Fibroblast of mammary gland (primary cell): ENCODE measurements at regions not wholly inside any gene's neighbourhood (a gene's known extent, or its start where the extent isn't known, plus 50 kb on each side); places are given as distances from the start of the nearest gene placed in this dataset.

Experiments used
- DNase-seq: peaks from one replicate; pipeline ENCODE4 v3.0.0-alpha.2; 2010; ENCODE audit warnings: low read depth
- H3K4me3 ChIP-seq: 2 replicates; pipeline ENCODE4 v1.5.1; 2011; ENCODE audit warnings: low read depth, mild to moderate bottlenecking, low read length, moderate library complexity; ENCODE audit not compliant: control insufficient read depth
- CTCF ChIP-seq: conservative IDR thresholded peaks from 2 replicates; pipeline ENCODE4 v1.5.1; 2011; ENCODE audit warnings: low read depth, low read length, inconsistent platforms; ENCODE audit not compliant: control insufficient read depth, insufficient read depth

DNA sequence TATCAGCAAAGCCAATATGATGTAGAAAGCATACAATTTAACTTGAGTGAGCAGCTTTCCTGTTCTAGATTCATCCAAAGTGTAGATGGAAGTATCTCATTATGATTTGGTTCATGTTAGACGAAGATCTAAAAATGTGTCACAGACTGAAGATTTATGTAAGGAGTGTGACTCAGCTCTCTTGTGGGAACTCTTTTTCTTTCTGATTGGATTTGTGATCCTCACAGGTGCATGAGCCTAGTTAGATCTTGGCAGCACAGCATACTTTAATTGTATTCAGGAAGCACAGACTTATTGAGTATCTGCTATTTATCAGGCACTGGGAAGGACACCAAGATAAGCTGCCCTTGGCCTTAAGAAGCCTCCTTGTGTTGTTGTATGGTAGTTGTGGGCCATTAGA is 147.1 kb downstream of the C11orf91 start:
- DNase-seq, result peak; percentile 16

GRCh38 chr11:33552756-33553155 is 147.9 kb downstream of the C11orf91 start:
- no peak overlapping the region for H3K4me3 ChIP-seq
- DNase-seq, result no peak
- TF ChIP-seq CTCF, result no peak

More for the DNA sequence above, 147.1 kb downstream of the C11orf91 start:
- no peak overlapping the region for H3K4me3 ChIP-seq
- TF ChIP-seq CTCF, result no peak

DNA sequence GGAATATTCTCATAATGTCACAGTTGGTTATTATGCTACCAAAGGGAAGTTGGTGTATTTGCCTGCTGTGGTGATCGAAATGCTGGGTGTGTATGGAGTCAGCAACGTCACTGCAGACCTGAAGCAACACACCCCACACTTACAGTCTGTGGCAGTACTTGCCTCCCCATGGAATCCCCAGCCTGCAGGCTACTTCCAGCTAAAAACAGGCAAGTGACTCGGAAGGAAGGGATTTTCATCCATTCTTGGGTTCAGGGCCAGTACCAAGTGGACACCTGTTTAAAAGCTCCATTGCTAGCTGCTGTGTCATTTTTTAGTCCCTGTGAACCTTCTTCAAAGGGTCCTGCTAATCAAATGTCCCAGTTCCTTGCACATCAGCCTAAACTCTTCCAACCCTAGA is 149.6 kb downstream of the C11orf91 start:
- no peak for DNase-seq
- no peak overlapping the region for H3K4me3 ChIP-seq
- TF ChIP-seq CTCF, result no peak

DNA sequence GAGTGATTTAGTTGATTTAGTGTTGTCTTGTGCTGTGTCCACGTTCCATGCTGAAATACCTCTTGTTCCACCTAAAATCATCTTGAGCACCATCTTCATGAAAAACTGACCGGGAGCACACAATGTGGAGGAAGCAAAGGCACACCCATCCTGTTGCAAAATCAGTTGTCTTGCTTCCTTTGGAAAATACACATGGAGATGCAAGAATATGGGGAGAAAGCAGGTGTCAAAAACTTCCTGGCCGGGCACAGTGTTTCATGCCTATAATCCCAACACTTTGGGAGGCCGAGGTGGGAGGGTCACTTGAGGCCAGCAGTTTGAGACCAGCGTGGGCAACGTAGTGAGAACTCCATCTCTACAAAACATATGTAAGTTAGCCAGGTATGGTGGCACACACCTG is 151.1 kb downstream of the C11orf91 start:
- no peak overlapping the region for H3K4me3 ChIP-seq
- no peak for DNase-seq
- TF ChIP-seq CTCF, result no peak

GRCh38 chr11:33545931-33546330 is 154.7 kb downstream of the C11orf91 start:
- H3K4me3 ChIP-seq, result no peak overlapping the region
- no peak for DNase-seq
- TF ChIP-seq CTCF, result no peak

- no peak for DNase-seq
- TF ChIP-seq CTCF, result no peak
- H3K4me3 ChIP-seq, result no peak overlapping the region
Measured at GRCh38 chr11:33544593-33545373, 155.8 kb downstream of the C11orf91 start.
